OCI-LY7 (cell line): ENCODE measurements at regions not wholly inside any gene's neighbourhood (a gene's known extent, or its start where the extent isn't known, plus 50 kb on each side); places are given as distances from the start of the nearest gene placed in this dataset.

Experiments used
- CTCF ChIP-seq: fragments of 200-600 bp; sonication (generic); conservative IDR thresholded peaks from 2 replicates; pipeline ENCODE4 v1.5.1; 2014; ENCODE audit warnings: mild to moderate bottlenecking, antibody characterized with exemption, low read length, moderate library complexity, mixed read lengths
- EZH2phosphoT487 ChIP-seq: fragments of 200-600 bp; sonication (generic); IDR thresholded peaks from 2 replicates; pipeline ENCODE4 v1.6.1; 2018; ENCODE audit warnings: low read depth, borderline replicate concordance, mild to moderate bottlenecking, mixed run types, antibody characterized with exemption, low read length, moderate library complexity, mixed read lengths

- TF ChIP-seq CTCF (no peak), EZH2phosphoT487 (no peak)
These were observed 128.8 kb downstream of the SDHAF3 start for GRCh38 chr7:97246317-97246716.
